ENCODE measurements at regions not wholly inside any gene's neighbourhood (a gene's known extent, or its start where the extent isn't known, plus 50 kb on each side); places are given as distances from the start of the nearest gene placed in this dataset.

DNA sequence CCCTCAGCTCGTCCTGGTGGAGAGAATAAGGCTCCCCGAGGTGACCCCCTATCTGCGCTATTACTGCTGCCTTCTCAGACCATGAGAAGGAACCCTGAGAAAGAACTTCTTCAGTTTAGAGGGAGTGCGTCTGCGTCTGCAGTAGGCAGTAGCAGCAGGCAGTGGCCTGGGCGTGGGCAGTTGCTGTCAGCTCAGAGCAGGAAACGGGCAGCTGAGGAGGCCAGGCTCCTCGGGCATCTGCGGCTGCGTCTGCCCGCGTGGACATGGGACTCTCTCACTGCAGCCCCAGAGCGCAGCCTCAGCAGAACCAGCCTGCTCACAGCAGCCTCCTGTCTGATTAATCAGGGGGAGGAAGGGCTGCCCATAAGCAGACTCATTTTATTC, 49.8 kb upstream of the FCN1 start:
- no peak for DNase-seq (ENCODE audit: extremely low read depth, low read depth)
- no peak for TF ChIP-seq CTCF (IDR thresholded peaks at IDR 0.05; ENCODE audit: low read depth, low read length, missing control alignments)
- H3K4me3 ChIP-seq (replicated peaks; ENCODE audit: low read depth, low read length), result no peak overlapping the region

DNA sequence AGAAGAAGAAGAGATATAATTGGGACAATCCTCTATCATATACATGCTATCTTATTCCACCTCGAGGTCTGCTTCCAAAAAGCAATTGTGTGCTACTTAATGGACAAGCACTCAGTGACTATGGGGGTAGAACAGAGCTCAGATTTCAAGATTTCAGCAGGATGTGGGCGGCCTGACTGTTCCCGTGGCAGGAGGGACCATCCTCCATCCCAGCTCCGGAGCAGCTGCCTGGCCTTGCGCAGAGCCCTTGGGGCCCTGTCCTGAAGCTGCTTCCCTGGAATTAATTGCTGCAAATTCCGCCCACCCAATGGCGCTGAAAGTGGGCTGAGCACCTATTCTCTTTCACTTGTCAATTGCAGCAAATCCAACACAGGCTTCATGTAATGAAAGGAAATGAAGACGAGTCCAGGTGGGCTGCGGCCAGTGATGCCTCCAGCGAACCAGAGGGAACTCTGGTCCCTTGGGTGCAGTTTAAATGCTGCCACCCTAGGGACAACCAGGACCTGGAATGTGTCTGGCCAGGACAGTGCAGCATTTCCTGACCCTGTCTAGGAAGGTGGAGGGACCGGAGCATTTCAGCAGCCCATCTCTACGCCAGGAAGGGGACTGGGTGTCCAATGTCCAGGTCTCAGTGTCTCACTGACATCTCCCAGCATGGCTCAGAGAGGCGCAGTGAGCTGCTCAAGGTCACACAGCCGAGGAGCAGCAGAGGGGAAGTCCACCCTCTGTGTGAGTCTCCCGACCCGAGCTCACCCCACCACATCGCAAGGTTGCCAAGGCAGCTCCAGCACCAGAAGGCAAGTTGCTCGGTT, 50.5 kb upstream of the FCN1 start:
- DNase-seq (ENCODE audit: extremely low read depth, low read depth), result peak; percentile 21
- H3K4me3 ChIP-seq (replicated peaks; ENCODE audit: low read depth, low read length), result no peak overlapping the region
- no peak for TF ChIP-seq CTCF (IDR thresholded peaks at IDR 0.05; ENCODE audit: low read depth, low read length, missing control alignments)

DNA sequence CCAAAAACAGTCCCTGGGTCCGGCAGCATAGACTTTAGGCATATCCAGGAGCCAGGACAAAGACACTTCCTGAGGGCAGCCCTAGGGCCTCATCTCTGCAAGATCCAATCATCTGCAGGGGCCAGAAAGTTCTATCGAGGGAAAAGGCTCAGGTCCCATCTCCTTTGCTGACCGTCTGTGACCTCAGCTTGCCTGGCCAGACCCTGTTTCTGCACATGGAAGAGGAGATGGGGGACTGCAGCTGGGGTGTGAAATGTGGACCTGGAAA, 51.0 kb upstream of the FCN1 start:
- H3K4me3 ChIP-seq (replicated peaks; ENCODE audit: low read depth, low read length), result no peak overlapping the region
- DNase-seq (ENCODE audit: extremely low read depth, low read depth), result no peak
- TF ChIP-seq CTCF (IDR thresholded peaks at IDR 0.05; ENCODE audit: low read depth, low read length, missing control alignments), result no peak

- H3K4me3 ChIP-seq (replicated peaks; ENCODE audit: low read depth, low read length), result no peak overlapping the region
- TF ChIP-seq CTCF (IDR thresholded peaks at IDR 0.05; ENCODE audit: low read depth, low read length, missing control alignments), result no peak
- no peak for DNase-seq (ENCODE audit: extremely low read depth, low read depth)
These were observed 51.7 kb upstream of the FCN1 start for GRCh38 chr9:134969156-134970045.

DNA sequence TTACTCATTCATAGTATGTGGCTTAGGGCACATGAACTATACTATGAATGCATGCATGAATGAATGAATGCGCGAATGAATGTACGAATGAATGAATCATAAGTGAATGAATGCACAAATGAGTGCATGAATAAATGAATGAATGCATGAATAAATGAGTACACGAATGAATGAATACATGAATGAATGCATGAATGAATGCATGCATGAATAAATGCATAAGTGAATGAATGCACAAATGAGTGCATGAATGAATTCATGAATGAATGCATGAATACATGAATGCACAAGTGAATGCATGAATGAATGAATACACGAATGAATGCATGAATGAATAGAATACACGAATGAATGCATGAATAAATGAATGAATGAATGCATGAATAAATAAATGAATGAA, 52.5 kb upstream of the FCN1 start:
- no peak for TF ChIP-seq CTCF (IDR thresholded peaks at IDR 0.05; ENCODE audit: low read depth, low read length, missing control alignments)
- no peak overlapping the region for H3K4me3 ChIP-seq (replicated peaks; ENCODE audit: low read depth, low read length)
- no peak for DNase-seq (ENCODE audit: extremely low read depth, low read depth)

- DNase-seq (ENCODE audit: extremely low read depth, low read depth), result no peak
- H3K4me3 ChIP-seq (replicated peaks; ENCODE audit: low read depth, low read length), result no peak overlapping the region
- no peak for TF ChIP-seq CTCF (IDR thresholded peaks at IDR 0.05; ENCODE audit: low read depth, low read length, missing control alignments)
These were observed 53.0 kb upstream of the FCN1 start for GRCh38 chr9:134970719-134971118.

All from HFF-Myc (cell line).